ENCODE measurements at regions not wholly inside any gene's neighbourhood (a gene's known extent, or its start where the extent isn't known, plus 50 kb on each side); places are given as distances from the start of the nearest gene placed in this dataset.

DNA sequence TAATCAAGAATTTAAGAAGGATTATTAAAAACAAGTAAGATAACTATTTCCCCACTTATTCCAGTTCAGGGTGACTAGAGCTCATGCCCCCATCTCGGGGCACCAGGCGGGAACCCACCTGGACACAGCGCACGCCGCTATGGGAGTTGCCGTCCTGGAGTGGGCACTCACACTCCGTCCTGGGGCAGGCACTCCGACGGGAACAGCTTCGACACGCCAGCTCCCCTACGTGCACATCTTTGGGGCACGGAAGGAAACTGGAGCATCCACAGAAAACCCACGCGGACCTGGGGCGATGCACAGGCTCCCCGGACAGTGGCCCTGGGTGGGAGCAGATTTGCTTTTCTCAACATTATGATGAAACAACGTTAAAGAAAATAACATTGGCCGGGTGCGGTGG, 52.0 kb upstream of the GATA5 start:
- Mint-ChIP-seq H3K4me1 (no peaks in the 10 kb centered on the region), H3K27me3 (peaks cover 13 to 41% (median 34%) of the 10 kb centered on the region in 3 donors), H3K27ac (no peak overlapping the region), H3K9me3 (no peaks in the 10 kb centered on the region), H3K4me3 (no peak overlapping the region), H3K36me3 (no peaks in the 10 kb centered on the region)
- no peak for ATAC-seq (ENCODE audit: low read depth in 2 of 2)
- DNase-seq: no peak

DNA sequence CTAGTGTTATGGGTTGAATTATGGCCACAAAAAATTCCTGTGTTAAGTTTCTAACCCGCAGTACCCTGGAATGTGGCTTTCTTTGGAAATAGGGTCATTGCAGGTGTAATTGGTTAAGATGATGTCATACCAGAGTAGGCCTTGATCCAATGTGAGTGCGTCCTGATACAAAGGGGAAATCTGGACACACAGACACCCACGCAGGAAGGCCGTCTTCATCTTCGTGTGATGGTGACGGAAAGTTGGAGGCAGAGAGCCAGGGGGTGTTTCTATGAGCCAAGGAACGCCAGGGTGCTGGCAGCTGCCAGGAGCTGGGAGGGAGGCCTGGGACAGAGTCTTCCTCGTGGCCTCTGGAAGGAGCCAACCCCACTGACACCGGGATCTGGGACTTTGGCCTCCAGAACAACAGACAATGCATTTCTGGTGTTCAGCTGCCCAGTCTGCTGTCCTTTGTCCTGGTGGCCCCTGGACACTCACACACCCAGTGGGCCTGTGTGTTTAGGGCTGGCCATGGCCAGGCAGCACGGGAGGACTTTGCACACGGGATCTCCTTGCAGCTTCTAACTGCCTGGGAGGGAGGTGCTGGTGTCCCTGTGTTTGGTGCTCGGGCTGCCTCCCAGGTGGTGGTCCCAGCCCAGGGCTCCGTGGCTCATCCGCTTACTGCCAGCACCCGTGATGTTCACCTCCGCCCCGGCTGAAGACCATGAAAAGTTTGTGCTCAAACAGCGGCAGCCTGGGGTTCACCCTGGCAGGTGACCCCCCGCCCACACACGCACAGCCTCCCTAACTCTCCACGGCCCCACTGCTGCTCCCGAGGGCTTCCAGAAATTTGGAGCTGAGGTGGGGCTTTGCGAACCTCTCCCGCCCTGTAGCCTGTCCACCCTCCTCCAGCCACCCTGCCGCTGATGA, 53.4 kb upstream of the GATA5 start:
- H3K36me3 Mint-ChIP-seq: no peaks in the 10 kb centered on the region
- no peaks in the 10 kb centered on the region for H3K4me1 Mint-ChIP-seq

DNA sequence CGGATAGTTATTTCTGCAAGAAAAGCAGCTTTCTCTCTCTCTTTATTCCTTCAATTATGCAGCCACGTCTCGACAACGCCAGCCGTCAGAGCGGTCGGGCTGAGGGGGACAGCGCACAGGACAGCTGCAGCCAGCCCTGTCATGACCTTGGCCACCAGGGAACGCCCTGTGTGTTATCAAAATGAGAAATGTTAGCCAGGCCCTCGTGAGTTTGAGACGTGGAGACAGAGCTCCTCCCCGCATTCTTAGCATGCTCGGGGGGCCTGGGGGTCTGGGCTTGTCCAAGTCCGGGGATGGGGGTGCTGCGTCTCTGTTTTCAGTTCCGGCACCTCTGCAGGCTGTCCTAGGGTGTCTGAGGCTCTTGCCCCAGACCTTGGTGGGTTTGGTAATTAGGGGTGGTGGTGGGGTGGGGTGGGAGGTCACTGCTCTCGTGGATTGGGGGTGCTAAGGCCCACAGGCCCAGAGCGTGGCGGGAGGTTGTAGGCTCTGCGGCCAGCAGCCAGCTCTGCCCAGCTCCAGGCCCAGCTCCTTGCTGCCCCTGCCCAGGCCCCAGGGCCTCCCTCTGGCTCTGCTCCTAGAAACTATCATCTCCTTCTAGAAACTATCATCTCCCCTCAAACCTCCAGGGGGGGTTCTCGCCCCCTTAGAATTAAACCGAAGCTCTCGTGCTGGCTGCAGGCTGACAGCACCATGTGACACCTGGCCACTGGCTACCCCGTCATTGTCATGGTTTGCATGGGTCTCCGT, 54.3 kb upstream of the GATA5 start:
- H3K27ac Mint-ChIP-seq: peak overlapping the region in 1 of 6 donors; percentile 78
- H3K9me3 Mint-ChIP-seq: no peaks in the 10 kb centered on the region
- H3K27me3 Mint-ChIP-seq: peaks cover 4 to 34% (median 33%) of the 10 kb centered on the region in 3 donors
- no peaks in the 10 kb centered on the region for H3K4me1 Mint-ChIP-seq
- no peaks in the 10 kb centered on the region for H3K36me3 Mint-ChIP-seq
- no peak for DNase-seq
- no peak for ATAC-seq (ENCODE audit: low read depth in 2 of 2)
- no peak overlapping the region for H3K4me3 Mint-ChIP-seq

More for the DNA sequence above, 53.4 kb upstream of the GATA5 start:
- H3K27me3 Mint-ChIP-seq: peaks cover 4 to 34% (median 33%) of the 10 kb centered on the region in 3 donors
- H3K27ac Mint-ChIP-seq: peak overlapping the region in 1 of 6 donors; percentile 78
- ATAC-seq (ENCODE audit: low read depth in 2 of 2): no peak
- H3K4me3 Mint-ChIP-seq: no peak overlapping the region
- no peaks in the 10 kb centered on the region for H3K9me3 Mint-ChIP-seq
- no peak for DNase-seq

DNA sequence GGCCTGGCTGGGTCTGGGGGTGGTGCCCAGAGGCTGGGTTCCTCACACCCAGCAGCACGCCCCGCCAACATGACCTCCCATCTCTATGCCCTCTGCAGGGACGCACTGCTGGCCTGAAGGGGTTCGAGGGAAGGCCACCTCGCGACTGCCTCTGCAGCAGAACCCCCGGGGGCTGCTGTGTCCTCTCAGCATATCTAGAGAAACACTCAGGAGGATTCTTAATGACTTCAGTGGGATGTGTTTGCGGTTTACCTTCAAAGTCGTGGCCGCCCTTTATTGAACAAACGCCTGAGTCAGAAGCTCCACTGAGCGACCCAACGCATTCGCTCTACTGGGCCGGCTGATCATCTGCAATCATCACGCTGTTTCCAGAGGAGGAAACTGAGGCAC, 54.8 kb upstream of the GATA5 start:
- Mint-ChIP-seq H3K27ac (no peak overlapping the region), H3K27me3 (peaks cover 4 to 35% (median 31%) of the 10 kb centered on the region in 3 donors), H3K4me1 (no peaks in the 10 kb centered on the region), H3K36me3 (no peaks in the 10 kb centered on the region), H3K9me3 (no peaks in the 10 kb centered on the region), H3K4me3 (no peak overlapping the region)
- DNase-seq (no peak), ATAC-seq (ENCODE audit: low read depth in 2 of 2) (no peak)

DNA sequence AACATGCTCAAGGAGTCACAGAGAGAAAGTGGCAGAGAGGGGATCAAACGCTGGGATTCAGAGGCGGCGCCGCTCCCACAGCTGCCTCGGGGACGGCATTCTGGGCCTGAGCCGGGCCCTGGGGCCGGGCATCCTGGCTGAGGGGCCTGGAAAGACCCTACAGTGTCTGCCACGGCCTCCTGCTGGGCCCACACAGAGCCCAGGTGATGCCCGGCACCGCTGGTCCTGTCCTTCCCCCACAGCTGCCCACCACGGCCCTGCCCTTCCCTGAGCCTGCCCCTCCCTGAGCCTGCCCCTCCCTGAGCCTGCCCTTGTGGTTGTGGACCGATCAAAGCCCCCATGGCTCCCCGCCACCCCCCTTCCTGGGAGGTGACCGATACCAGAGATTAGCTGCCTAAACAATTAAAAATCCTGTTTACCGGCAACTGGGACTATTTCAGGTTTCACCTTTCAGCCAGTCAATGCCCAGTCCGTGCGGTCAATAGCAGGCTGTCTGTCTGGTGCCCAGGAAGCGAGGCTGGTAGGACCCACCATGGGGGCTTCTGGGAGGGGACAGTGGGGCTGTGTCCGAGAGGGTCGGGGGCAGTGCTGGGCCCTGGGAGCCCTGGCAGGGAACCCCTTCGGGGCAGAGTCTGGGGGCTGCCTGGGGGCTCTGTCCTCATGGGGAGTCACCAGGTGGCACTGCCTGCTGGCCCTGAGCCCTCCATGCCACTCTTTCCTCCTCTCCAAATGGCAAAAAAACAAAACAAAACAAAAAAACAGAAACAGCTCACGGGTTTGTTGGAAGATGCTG, 55.4 kb upstream of the GATA5 start:
- H3K9me3 Mint-ChIP-seq: no peaks in the 10 kb centered on the region

DNA sequence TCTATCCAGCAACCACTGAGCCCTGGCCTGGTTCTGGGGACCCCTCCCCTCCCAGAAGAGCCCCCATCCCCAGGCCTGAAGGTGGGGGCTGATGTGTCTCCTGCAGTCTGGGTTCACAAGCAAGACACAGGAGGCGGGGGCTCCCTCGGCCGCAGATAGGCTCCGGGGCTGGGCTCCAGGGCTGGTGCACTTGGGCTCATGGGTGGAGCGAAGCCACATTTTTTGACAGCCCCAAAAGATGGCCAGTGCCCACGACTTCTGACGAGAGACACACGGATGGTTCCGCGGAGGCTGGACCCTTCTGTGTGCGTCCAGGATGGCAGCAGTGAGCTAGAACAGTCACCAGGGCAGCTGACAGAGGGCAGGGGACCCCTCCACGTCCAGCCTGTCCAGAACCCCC, 57.1 kb upstream of the GATA5 start:
- no peak for ATAC-seq (ENCODE audit: low read depth in 2 of 2)
- no peaks in the 10 kb centered on the region for H3K4me1 Mint-ChIP-seq

More for the DNA sequence above, 55.4 kb upstream of the GATA5 start:
- DNase-seq (no peak), ATAC-seq (ENCODE audit: low read depth in 2 of 2) (no peak)
- no peaks in the 10 kb centered on the region for H3K4me1 Mint-ChIP-seq
- no peaks in the 10 kb centered on the region for H3K36me3 Mint-ChIP-seq
- H3K27ac Mint-ChIP-seq: no peak overlapping the region
- no peak overlapping the region for H3K4me3 Mint-ChIP-seq
- peaks cover 4 to 31% (median 25%) of the 10 kb centered on the region in 3 donors for H3K27me3 Mint-ChIP-seq

DNA sequence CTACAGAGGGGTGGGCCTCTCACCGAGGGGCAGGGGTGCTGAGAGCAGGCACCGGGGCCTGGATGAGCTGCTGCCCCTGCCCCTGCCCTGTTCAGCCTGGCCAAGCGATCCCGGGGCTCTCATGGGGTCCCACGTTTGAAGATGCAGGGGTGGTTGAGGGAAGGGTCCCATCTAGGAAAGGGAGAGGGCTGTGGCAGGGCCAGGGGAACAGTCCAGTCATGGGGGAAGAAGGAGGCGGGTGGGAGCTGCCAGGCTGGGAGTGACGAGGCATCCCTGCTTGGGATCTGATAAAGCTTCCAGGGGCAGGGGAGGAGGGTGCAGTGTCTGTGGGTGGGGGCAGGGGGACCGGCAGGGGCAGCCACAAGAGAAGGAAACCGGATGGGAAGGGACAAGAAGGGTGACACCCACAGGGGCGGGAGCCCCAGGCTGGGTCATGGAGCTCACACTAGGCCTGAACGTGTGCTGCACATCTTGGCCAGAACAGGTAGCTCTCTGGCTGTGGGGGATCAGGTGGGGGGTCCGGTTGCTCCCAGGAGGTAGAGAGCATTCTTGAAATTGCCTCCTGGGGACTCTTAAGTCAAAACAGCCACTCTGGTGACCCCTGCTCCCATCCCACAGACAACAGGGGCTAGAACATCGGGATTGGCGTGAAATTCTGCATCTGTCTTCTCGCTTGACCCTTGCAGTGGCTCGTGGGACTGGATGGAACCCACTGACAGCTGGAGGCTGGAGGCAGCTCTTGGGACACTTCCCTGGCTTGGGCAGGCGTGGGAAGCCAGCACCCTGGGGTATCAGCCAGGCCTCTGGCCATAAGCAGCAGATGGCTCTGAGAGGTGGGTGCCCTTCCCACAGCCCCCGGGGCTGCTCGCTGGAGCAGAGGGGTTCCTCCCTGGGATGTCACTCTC, 58.0 kb upstream of the GATA5 start:
- no peaks in the 10 kb centered on the region for H3K9me3 Mint-ChIP-seq
- DNase-seq (no peak), ATAC-seq (ENCODE audit: low read depth in 2 of 2) (no peak)
- peaks cover 0 to 31% (median 11%) of the 10 kb centered on the region in 3 donors for H3K27me3 Mint-ChIP-seq
- H3K4me3 Mint-ChIP-seq: no peak overlapping the region
- no peaks in the 10 kb centered on the region for H3K36me3 Mint-ChIP-seq
- H3K27ac Mint-ChIP-seq: peak overlapping the region in 1 of 6 donors; percentile 51
- H3K4me1 Mint-ChIP-seq: no peaks in the 10 kb centered on the region

More for the DNA sequence above, 57.1 kb upstream of the GATA5 start:
- Mint-ChIP-seq H3K4me3 (no peak overlapping the region), H3K27me3 (peaks cover 0 to 31% (median 16%) of the 10 kb centered on the region in 3 donors), H3K9me3 (no peaks in the 10 kb centered on the region), H3K36me3 (no peaks in the 10 kb centered on the region), H3K27ac (no peak overlapping the region)
- DNase-seq: no peak

DNA sequence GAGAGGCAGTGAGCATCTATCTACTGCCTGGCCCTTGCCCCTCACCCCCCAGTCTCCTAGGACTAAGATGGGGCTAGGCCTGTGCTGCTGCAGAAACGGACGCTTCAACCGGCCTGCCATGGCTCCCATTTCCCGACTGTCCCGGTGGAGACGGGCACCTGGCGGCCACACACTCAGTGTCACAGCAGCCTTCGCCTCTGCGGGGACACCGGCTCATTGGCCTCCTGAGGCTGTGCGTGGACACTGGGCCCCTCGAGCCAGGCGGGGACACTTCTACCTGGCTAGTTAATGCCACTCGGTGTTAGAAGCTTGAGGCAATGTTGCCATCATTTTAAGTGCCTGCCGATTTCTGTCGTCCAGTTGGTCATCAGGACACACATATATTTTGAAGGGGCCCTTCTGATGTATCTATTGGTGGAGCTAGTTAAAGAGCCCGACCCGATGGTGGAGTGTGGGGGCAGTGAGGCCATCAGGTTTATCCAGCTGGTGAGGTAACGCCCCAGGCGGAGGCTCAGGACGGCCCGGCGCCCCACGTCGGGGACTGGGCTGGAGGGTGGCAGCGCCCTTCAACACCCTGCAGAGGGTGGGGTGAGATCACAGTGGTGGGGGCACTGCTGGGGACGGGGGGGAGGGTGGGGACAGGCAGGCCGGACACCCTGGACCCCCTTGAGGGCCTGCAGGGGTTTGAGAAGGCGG, 58.9 kb upstream of the GATA5 start:
- Mint-ChIP-seq H3K4me1 (no peaks in the 10 kb centered on the region), H3K27ac (no peak overlapping the region), H3K4me3 (no peak overlapping the region), H3K9me3 (no peaks in the 10 kb centered on the region), H3K27me3 (peaks cover 0 to 28% (median 5%) of the 10 kb centered on the region in 3 donors), H3K36me3 (no peaks in the 10 kb centered on the region)
- DNase-seq (no peak), ATAC-seq (ENCODE audit: low read depth in 2 of 2) (no peak)

DNA sequence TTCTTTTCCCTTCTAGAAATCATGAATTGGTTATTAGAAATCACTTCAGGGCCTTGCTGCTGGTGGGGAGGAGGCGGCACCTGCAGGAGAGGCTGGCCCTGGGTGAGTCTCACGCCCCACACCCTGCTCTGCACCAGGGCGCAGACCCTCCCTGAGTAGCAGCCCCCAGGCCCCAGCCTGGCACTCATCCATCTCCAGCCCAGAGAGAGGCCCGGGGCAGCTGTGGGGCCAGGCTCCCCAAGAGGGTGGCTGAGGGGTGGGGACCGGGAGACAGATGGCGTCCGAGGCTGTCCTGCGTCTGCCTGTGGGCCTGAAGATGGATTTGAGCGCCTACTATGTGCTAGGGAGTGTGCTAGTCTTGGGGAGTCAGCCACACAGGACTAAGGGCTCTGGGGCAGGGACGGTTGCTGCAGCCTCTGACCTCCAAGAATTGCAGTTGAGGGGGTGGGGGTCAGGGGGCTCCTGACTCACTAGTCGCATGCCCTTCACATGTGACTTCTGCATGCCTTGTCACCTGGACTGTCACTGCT, 59.6 kb upstream of the GATA5 start:
- no peak for DNase-seq
- Mint-ChIP-seq H3K4me3 (no peak overlapping the region), H3K4me1 (no peaks in the 10 kb centered on the region), H3K27ac (no peak overlapping the region), H3K27me3 (peaks cover 0 to 24% (median 0%) of the 10 kb centered on the region in 3 donors), H3K36me3 (no peaks in the 10 kb centered on the region), H3K9me3 (no peaks in the 10 kb centered on the region)
- no peak for ATAC-seq (ENCODE audit: low read depth in 2 of 2)

DNA sequence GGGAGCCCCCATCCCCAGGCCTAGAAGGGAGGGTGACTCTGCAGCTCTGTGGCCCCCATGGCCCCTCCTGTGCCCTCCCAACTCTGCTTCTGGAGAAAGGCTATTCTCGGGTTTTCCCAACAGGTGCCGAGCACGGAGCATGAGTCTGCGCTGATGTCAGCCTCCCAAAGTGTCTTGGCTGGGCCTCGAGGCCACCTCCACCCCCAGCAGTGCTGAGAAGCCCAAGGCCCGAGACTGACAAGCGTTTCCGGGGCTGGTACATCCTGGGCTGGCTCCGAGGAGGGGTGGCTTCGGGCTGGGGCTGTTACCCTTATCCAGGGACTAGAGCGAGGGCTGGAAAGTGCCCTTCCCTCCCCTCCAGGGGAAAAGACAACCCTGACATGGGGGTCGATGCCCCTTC, 60.2 kb upstream of the GATA5 start:
- Mint-ChIP-seq H3K27me3 (peaks cover 0 to 24% (median 0%) of the 10 kb centered on the region in 3 donors), H3K27ac (no peak overlapping the region), H3K36me3 (no peaks in the 10 kb centered on the region), H3K4me1 (no peaks in the 10 kb centered on the region), H3K4me3 (no peak overlapping the region), H3K9me3 (no peaks in the 10 kb centered on the region)
- DNase-seq (no peak), ATAC-seq (ENCODE audit: low read depth in 2 of 2) (no peak)

DNA sequence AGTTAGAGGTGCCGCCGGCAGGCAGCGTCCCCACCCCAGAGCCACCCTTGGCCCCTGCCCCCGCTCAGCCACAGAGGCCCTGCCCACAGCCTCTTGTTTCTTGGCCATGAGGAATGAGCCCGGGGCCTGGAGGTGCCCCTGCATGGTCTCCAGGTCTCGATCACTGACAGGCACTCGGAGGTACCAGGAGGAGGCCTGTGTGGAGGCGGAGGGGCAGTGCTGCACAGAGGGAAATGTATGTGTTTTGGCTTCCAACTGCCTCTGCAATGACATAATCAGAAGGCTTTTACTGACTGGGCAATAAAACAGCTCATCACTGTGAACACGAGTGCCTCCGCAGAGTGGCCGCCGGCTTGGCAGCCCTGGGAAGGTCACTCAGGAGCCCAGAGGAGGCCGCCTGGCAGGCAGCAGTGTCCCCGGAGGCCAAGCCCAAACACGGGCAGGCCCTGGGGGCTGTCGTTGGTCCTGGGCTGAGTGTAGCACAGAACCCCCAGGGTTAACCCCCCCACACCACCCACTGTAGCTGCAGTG, 61.1 kb upstream of the GATA5 start:
- H3K27ac Mint-ChIP-seq: no peak overlapping the region

More for the DNA sequence above, 61.1 kb upstream of the GATA5 start:
- no peak for DNase-seq
- no peaks in the 10 kb centered on the region for H3K4me1 Mint-ChIP-seq
- H3K4me3 Mint-ChIP-seq: no peak overlapping the region
- no peaks in the 10 kb centered on the region for H3K9me3 Mint-ChIP-seq
- peaks cover 0 to 23% (median 0%) of the 10 kb centered on the region in 3 donors for H3K27me3 Mint-ChIP-seq
- H3K36me3 Mint-ChIP-seq: no peaks in the 10 kb centered on the region
- ATAC-seq (ENCODE audit: low read depth in 2 of 2): no peak
